ENCODE measurements at regions not wholly inside any gene's neighbourhood (a gene's known extent, or its start where the extent isn't known, plus 50 kb on each side); places are given as distances from the start of the nearest gene placed in this dataset.

DNA sequence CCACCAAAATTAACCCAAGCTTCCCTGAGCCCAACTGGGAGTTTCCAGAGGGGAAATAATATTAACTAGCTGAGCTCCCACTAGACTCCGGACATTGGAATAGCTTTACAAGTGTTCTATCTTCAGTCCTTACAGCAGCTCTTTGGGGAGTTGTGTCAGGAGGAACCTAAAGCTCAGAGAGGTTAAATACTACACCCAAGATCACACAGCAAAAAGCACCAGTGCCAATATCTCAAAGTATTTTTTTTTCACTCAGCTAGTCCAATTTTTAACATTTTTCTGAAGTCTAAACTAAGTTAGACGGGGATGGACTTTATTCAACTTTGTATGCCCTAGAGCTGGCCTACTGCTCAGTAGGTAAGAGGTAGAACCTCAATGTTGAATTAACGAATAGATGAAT is 82.5 kb downstream of the ATP1A1 start:
- TF ChIP-seq CTCF (conservative IDR thresholded peaks at IDR 0.05 in 1 of 2, IDR thresholded peaks at IDR 0.05 in 1 of 2; ENCODE audit: extremely low read depth in 1 of 2, insufficient read depth in 1 of 2, low read depth in 1 of 2, low read length in 2 of 2) (no peak), EZH2 (IDR thresholded peaks at IDR 0.05; ENCODE audit: borderline replicate concordance, low read length) (no peak)

Measured in mammary epithelial cell (primary cell).